ENCODE measurements at regions not wholly inside any gene's neighbourhood (a gene's known extent, or its start where the extent isn't known, plus 50 kb on each side); places are given as distances from the start of the nearest gene placed in this dataset.

GRCh38 chr7:42687211-42688055 is 224.4 kb downstream of the C7orf25 start:
- TF ChIP-seq CTCF (IDR thresholded peaks at IDR 0.05): no peak
- no peak for TF ChIP-seq POLR2A (IDR thresholded peaks at IDR 0.05)
